Thyroid gland (tissue), 4 donors: ENCODE measurements at regions not wholly inside any gene's neighbourhood (a gene's known extent, or its start where the extent isn't known, plus 50 kb on each side); places are given as distances from the start of the nearest gene placed in this dataset.

ENCODE experiments used
- DNase-seq, 2 donors: peaks; one replicate each; pipeline ENCODE4 v3.0.0-alpha.2; 2019
- H3K27ac ChIP-seq, 3 donors: fragments of 200-600 bp; sonication (generic); 1 replicate in 2 of 3; 2 replicates in 1 of 3; pipeline ENCODE4 v1.5.1; 2016 to 2019; ENCODE audit warnings: mild to moderate bottlenecking in 1 of 3, moderate library complexity in 1 of 3
- H3K27me3 ChIP-seq: fragments of 200-600 bp; sonication (generic); one replicate; pipeline ENCODE4 v1.5.1; 2019
- H3K36me3 ChIP-seq, 2 donors: fragments of 200-600 bp; sonication (generic); one replicate each; pipeline ENCODE4 v1.5.1; 2016 to 2019
- H3K4me1 ChIP-seq, 2 donors: fragments of 200-600 bp; sonication (generic); one replicate each; pipeline ENCODE4 v1.5.1; 2017 to 2019
- H3K4me3 ChIP-seq, 3 donors: fragments of 200-600 bp; sonication (generic); replicated peaks in 1 of 3; 1 replicate in 2 of 3; 2 replicates in 1 of 3; pipeline ENCODE4 v1.5.1; 2016; ENCODE audit warnings: mild to moderate bottlenecking in 1 of 3
- H3K9me3 ChIP-seq: fragments of 200-600 bp; sonication (generic); one replicate; pipeline ENCODE4 v1.5.1; 2017
- CTCF ChIP-seq, 6 experiments: fragments of 200-600 bp in 3 of 6; fragments of 450-650 bp in 3 of 6; sonication (generic) in 3 of 6; IDR thresholded peaks; one replicate each; pipeline ENCODE4 v1.5.1; 2016 to 2019; ENCODE audit warnings: antibody characterized with exemption in 6 of 6, mild to moderate bottlenecking in 2 of 6, inconsistent platforms in 1 of 6, moderate library complexity in 1 of 6
- POLR2A ChIP-seq, 2 donors: fragments of 450-650 bp; IDR thresholded peaks; one replicate each; pipeline ENCODE4 v1.6.1; 2017; ENCODE audit warnings: antibody characterized with exemption in 2 of 2, mild to moderate bottlenecking in 2 of 2, moderate library complexity in 1 of 2
- WGBS, 2 donors: methylation state at CpG; one replicate each; pipeline ENCODE4 v1.1.5; 2017; 5-methylcytosine and 5-hydroxymethylcytosine counted together
- intact Hi-C: fragments of 100-400 bp; cut with DNase I; formaldehyde crosslinking; loops from one replicate; pipeline ENCODE4 v1.15.1; 2023

DNA sequence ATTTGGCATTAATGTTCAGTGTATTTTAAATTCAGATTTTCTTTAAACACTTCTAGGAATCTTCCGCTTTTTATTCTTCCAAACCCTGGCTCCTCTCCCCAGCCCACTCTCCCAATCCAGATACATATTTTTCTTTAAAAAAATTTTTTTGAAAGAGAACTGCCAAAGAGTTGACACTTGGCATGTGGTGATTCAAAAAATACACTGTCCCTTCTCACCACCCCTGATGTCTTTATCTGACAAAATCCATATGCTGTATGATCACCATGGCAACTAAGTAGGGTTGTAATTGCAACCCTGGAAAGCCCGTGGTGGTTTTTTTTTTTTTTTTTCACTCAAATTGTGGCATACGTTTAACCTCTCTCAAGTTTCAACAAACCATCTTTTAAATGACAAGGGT, 355.8 kb upstream of the SASH1 start:
- no peak for TF ChIP-seq CTCF (IDR thresholded peaks at IDR 0.05)
- TF ChIP-seq POLR2A (IDR thresholded peaks at IDR 0.05): no peak
- no peak for DNase-seq
- H3K4me3 ChIP-seq: no peak overlapping the region
- no peaks in the 10 kb centered on the region for H3K9me3 ChIP-seq
- WGBS, 2 donors: 64% methylated on average over 3 of the region's 3 CpGs
- intact Hi-C loops: no loop called here
- no peaks in the 10 kb centered on the region for H3K27me3 ChIP-seq
- H3K27ac ChIP-seq: no peak overlapping the region
- H3K4me1 ChIP-seq: no peaks in the 10 kb centered on the region
- no peaks in the 10 kb centered on the region for H3K36me3 ChIP-seq

- H3K27ac ChIP-seq: no peak overlapping the region
- no peaks in the 10 kb centered on the region for H3K9me3 ChIP-seq
- DNase-seq: no peak
- no peaks in the 10 kb centered on the region for H3K4me1 ChIP-seq
- intact Hi-C loops: no loop called here
- TF ChIP-seq POLR2A (IDR thresholded peaks at IDR 0.05) (no peak), CTCF (IDR thresholded peaks at IDR 0.05) (no peak)
- no peaks in the 10 kb centered on the region for H3K36me3 ChIP-seq
- H3K4me3 ChIP-seq: no peak overlapping the region
- WGBS, 2 donors: 94 to 100% methylated on average over 2 of the region's 2 CpGs
- H3K27me3 ChIP-seq: no peaks in the 10 kb centered on the region
Measured at GRCh38 chr6:147990159-147990558, 352.5 kb upstream of the SASH1 start.

DNA sequence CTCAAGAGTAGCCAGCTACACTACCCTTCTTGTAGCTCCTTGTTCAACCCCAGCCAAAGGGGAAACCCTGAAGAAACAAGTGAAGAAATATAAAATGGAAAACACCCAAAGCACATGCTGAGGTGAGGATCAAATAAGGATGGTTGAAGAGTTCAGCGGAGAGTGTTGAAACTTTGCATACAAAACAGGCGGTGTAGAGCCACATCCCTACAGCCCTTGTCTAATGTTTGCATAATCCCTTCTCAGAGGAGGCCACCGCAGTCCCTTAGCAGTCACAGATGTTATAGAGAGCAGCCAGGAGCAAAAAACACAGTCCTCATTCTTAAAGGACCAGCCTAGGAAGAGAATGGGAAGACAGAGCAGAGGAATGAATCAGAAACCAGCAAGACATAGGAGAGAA, 350.7 kb upstream of the SASH1 start:
- DNase-seq: no peak
- Histone ChIP-seq H3K4me1 (no peaks in the 10 kb centered on the region), H3K27me3 (no peaks in the 10 kb centered on the region), H3K4me3 (no peak overlapping the region), H3K9me3 (no peaks in the 10 kb centered on the region), H3K36me3 (no peaks in the 10 kb centered on the region), H3K27ac (no peak overlapping the region)
- intact Hi-C loops: no loop called here
- 52 to 69% methylated on average over 3 of the region's 3 CpGs for WGBS, 2 donors
- TF ChIP-seq POLR2A (IDR thresholded peaks at IDR 0.05) (no peak), CTCF (IDR thresholded peaks at IDR 0.05) (no peak)

DNA sequence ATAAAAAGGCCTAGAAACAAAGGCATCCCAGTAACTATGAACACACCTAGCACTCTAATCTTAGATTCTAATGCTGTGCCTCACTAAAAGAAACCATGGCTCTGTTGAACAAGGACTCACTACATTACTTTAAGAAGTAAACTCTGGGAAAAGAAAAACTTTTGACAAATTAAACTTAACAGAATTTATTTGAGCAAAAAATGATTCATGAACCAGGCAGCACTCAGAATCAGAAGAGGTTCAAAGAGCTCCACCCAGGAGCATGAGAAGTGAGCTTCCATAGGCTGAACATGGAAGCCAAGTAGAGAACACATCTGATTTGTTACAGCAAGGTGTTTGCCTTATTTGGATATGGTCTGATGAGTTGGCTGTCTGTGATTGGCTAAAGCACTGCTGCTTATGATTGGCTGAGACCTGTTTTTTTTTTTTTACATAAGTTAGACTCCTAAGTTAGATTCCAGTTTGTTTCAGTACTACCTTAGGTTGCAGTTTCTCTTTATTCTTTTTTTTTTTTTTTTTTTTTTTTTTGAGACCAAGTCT, 343.6 kb upstream of the SASH1 start:
- Histone ChIP-seq H3K9me3 (no peaks in the 10 kb centered on the region), H3K27ac (no peak overlapping the region), H3K4me1 (no peaks in the 10 kb centered on the region), H3K4me3 (no peak overlapping the region), H3K27me3 (no peaks in the 10 kb centered on the region), H3K36me3 (no peaks in the 10 kb centered on the region)
- TF ChIP-seq CTCF (IDR thresholded peaks at IDR 0.05): no peak
- no peak for TF ChIP-seq POLR2A (IDR thresholded peaks at IDR 0.05)
- intact Hi-C loops: no loop called here
- no peak for DNase-seq

- intact Hi-C loops: no loop called here
- H3K4me1 ChIP-seq: no peaks in the 10 kb centered on the region
- H3K27me3 ChIP-seq: no peaks in the 10 kb centered on the region
- WGBS, 2 donors: 69 to 87% methylated on average over 7 of the region's 7 CpGs
- H3K9me3 ChIP-seq: no peaks in the 10 kb centered on the region
- H3K27ac ChIP-seq: no peak overlapping the region
- no peaks in the 10 kb centered on the region for H3K36me3 ChIP-seq
- DNase-seq: no peak
- no peak overlapping the region for H3K4me3 ChIP-seq
- TF ChIP-seq POLR2A (IDR thresholded peaks at IDR 0.05) (no peak), CTCF (IDR thresholded peaks at IDR 0.05) (no peak)
Measured at GRCh38 chr6:148001844-148002642, 340.6 kb upstream of the SASH1 start.
